Caki2 (cell line): ENCODE measurements at regions not wholly inside any gene's neighbourhood (a gene's known extent, or its start where the extent isn't known, plus 50 kb on each side); places are given as distances from the start of the nearest gene placed in this dataset.
"Not testable (repeated sequence)": the region's sequence is repeated elsewhere in the genome, so short reads cannot be mapped to it uniquely, and the experiment has no call there.

Source experiments
- DNase-seq: peaks from one replicate; pipeline ENCODE4 v3.0.0-alpha.2; 2015; ENCODE audit warnings: low read depth
- in situ Hi-C: cut with HindIII; loops from 2 replicates; pipeline ENCODE4 v1.10.0; 2016; ENCODE audit warnings: low sequenced_read_pairs, low pct_unique_long_range_greater_than_20kb, mixed read lengths

- DNase-seq, result no peak
- in situ Hi-C loops, result no loop called here
These were observed 760.4 kb downstream of the TMEM121 start for GRCh38 chr14:106286697-106287290.

- DNase-seq, result no peak
- in situ Hi-C loops, result no loop called here
These were observed 761.1 kb downstream of the TMEM121 start for GRCh38 chr14:106287506-106287905.

- in situ Hi-C loops, result no loop called here
- DNase-seq, result no peak
These were observed 765.2 kb downstream of the TMEM121 start for GRCh38 chr14:106291626-106292025.

- in situ Hi-C loops, result no loop called here
- DNase-seq, result no peak
These were observed 767.9 kb downstream of the TMEM121 start for GRCh38 chr14:106294324-106294723.

GRCh38 chr14:106300951-106301510 is 774.6 kb downstream of the TMEM121 start:
- DNase-seq, in situ Hi-C loops: not testable (repeated sequence)

- DNase-seq, in situ Hi-C loops: not testable (repeated sequence)
These were observed 775.2 kb downstream of the TMEM121 start for GRCh38 chr14:106301609-106302008.

- in situ Hi-C loops, result no loop called here
- DNase-seq, result no peak
These were observed 776.3 kb downstream of the TMEM121 start for GRCh38 chr14:106302661-106303060.

- no peak for DNase-seq
- in situ Hi-C loops, result no loop called here
These were observed 777.9 kb downstream of the TMEM121 start for GRCh38 chr14:106304271-106304670.

- peak; percentile 16 for DNase-seq
- in situ Hi-C loops, result no loop called here
These were observed 782.5 kb downstream of the TMEM121 start for GRCh38 chr14:106308839-106309389.

GRCh38 chr14:106309423-106309822 is 783.0 kb downstream of the TMEM121 start:
- in situ Hi-C loops, result no loop called here
- DNase-seq, result no peak

- in situ Hi-C loops, result no loop called here
- DNase-seq, result no peak
These were observed 789.1 kb downstream of the TMEM121 start for GRCh38 chr14:106315436-106315835.

- in situ Hi-C loops, result no loop called here
- DNase-seq, result no peak
These were observed 791.2 kb downstream of the TMEM121 start for GRCh38 chr14:106317593-106317992.

- in situ Hi-C loops, result no loop called here
- DNase-seq, result no peak
These were observed 792.3 kb downstream of the TMEM121 start for GRCh38 chr14:106318700-106319099.

- in situ Hi-C loops, DNase-seq: not testable (repeated sequence)
These were observed 797.6 kb downstream of the TMEM121 start for GRCh38 chr14:106323970-106324369.

- no peak for DNase-seq
- in situ Hi-C loops, result no loop called here
These were observed 800.9 kb downstream of the TMEM121 start for GRCh38 chr14:106327234-106327633.

GRCh38 chr14:106327702-106328353 is 801.4 kb downstream of the TMEM121 start:
- in situ Hi-C loops, DNase-seq: not testable (repeated sequence)

GRCh38 chr14:106329243-106329642 is 802.9 kb downstream of the TMEM121 start:
- in situ Hi-C loops, DNase-seq: not testable (repeated sequence)

GRCh38 chr14:106329987-106330774 is 803.8 kb downstream of the TMEM121 start:
- in situ Hi-C loops, DNase-seq: not testable (repeated sequence)
